Small intestine (tissue), 7 donors: ENCODE measurements at regions not wholly inside any gene's neighbourhood (a gene's known extent, or its start where the extent isn't known, plus 50 kb on each side); places are given as distances from the start of the nearest gene placed in this dataset.
A peak's percentile ranks its signal among the peaks of the same experiment; 100 is the strongest.

Source experiments
- DNase-seq, 2 donors: peaks; one replicate each; pipeline versions ENCODE4 v3.0.0 to v3.0.0-alpha.2; 2013
- FAIRE-seq: peaks from 2 replicates; lab custom pipeline; 2012; peaks lifted over from hg19 to GRCh38; lab: Jason Lieb, UNC
- H3K27ac ChIP-seq, 3 donors: one replicate each; pipeline ENCODE4 v1.5.1; 2013; ENCODE audit warnings: low read length in 2 of 3, mild to moderate bottlenecking in 2 of 3, control low read depth in 1 of 3, inconsistent platforms in 1 of 3, low read depth in 1 of 3, moderate library complexity in 1 of 3
- H3K27me3 ChIP-seq, 3 donors: one replicate each; pipeline ENCODE4 v1.6.1; 2013; ENCODE audit warnings: low read length in 3 of 3, inconsistent platforms in 1 of 3; ENCODE audit not compliant: control insufficient read depth in 3 of 3, insufficient read depth in 3 of 3
- H3K36me3 ChIP-seq, 3 donors: one replicate each; pipeline ENCODE4 v1.6.1; 2013; ENCODE audit warnings: low read length in 3 of 3, inconsistent platforms in 1 of 3, low read depth in 1 of 3, mild to moderate bottlenecking in 1 of 3, moderate library complexity in 1 of 3; ENCODE audit not compliant: control insufficient read depth in 3 of 3, insufficient read depth in 2 of 3
- H3K4me1 ChIP-seq, 3 donors: one replicate each; pipeline ENCODE4 v1.6.1; 2013; ENCODE audit warnings: low read length in 2 of 3, inconsistent platforms in 1 of 3, low read depth in 1 of 3, mild to moderate bottlenecking in 1 of 3, moderate library complexity in 1 of 3; ENCODE audit not compliant: control insufficient read depth in 3 of 3, insufficient read depth in 2 of 3
- H3K4me3 ChIP-seq, 3 donors: one replicate each; pipeline ENCODE4 v1.5.1; 2013; ENCODE audit warnings: low read length in 3 of 3, control low read depth in 1 of 3, inconsistent platforms in 1 of 3, low read depth in 1 of 3, mild to moderate bottlenecking in 1 of 3, moderate library complexity in 1 of 3
- H3K9me3 ChIP-seq, 2 donors: one replicate each; pipeline ENCODE4 v1.6.1; 2013; ENCODE audit warnings: low read depth in 1 of 2, low read length in 1 of 2; ENCODE audit not compliant: control insufficient read depth in 2 of 2, insufficient read depth in 1 of 2
- WGBS, 3 donors: extraction: QIAGEN DNeasy Blood & Tissue Kit; methylation state at CpG; one replicate each; pipeline ENCODE4 v1.1.7; 2013; 5-methylcytosine and 5-hydroxymethylcytosine counted together
- donor health status: healthy with polysubstance abuse.
- donor health status: control.
- donor health status: control.
- donor health status: Bipolar disorder and iron deficiency.
- donor health status: healthy.

- Histone ChIP-seq H3K9me3 (no peaks in the 10 kb centered on the region), H3K27me3 (no peaks in the 10 kb centered on the region), H3K4me1 (no peaks in the 10 kb centered on the region), H3K4me3 (no peak overlapping the region), H3K36me3 (peaks cover 0 to 6% (median 0%) of the 10 kb centered on the region in 3 donors), H3K27ac (no peak overlapping the region)
- FAIRE-seq (no peak), DNase-seq (no peak)
- 79 to 90% (median 81%) methylated on average over 5 of the region's 5 CpGs for WGBS, 3 donors
Observed at GRCh38 chr1:239826211-239826610, 265.5 kb upstream of the FMN2 start.

GRCh38 chr1:239826736-239827135, 264.9 kb upstream of the FMN2 start:
- FAIRE-seq (no peak), DNase-seq (no peak)
- no peak overlapping the region for H3K27ac ChIP-seq
- no peaks in the 10 kb centered on the region for H3K4me1 ChIP-seq
- 90 to 100% (median 95%) methylated on average over 1 of the region's 1 CpG for WGBS, 3 donors
- H3K9me3 ChIP-seq: no peaks in the 10 kb centered on the region
- peaks cover 0 to 6% (median 0%) of the 10 kb centered on the region in 3 donors for H3K36me3 ChIP-seq
- H3K4me3 ChIP-seq: no peak overlapping the region
- H3K27me3 ChIP-seq: no peaks in the 10 kb centered on the region

- no peaks in the 10 kb centered on the region for H3K27me3 ChIP-seq
- H3K27ac ChIP-seq: no peak overlapping the region
- H3K4me1 ChIP-seq: no peaks in the 10 kb centered on the region
- 82 to 100% (median 91%) methylated on average over 1 of the region's 1 CpG for WGBS, 3 donors
- H3K4me3 ChIP-seq: no peak overlapping the region
- peaks cover 0 to 6% (median 0%) of the 10 kb centered on the region in 3 donors for H3K36me3 ChIP-seq
- no peak for DNase-seq
- FAIRE-seq: no peak
- H3K9me3 ChIP-seq: no peaks in the 10 kb centered on the region
Observed at GRCh38 chr1:239829535-239829934, 262.1 kb upstream of the FMN2 start.

GRCh38 chr1:239831577-239832355, 259.9 kb upstream of the FMN2 start:
- H3K9me3 ChIP-seq: no peaks in the 10 kb centered on the region
- H3K36me3 ChIP-seq: peaks cover 0 to 6% (median 0%) of the 10 kb centered on the region in 3 donors
- H3K27me3 ChIP-seq: no peaks in the 10 kb centered on the region
- H3K4me3 ChIP-seq: no peak overlapping the region
- FAIRE-seq (no peak), DNase-seq (no peak)
- no peak overlapping the region for H3K27ac ChIP-seq
- H3K4me1 ChIP-seq: no peaks in the 10 kb centered on the region
- WGBS, 3 donors: 51 to 87% (median 64%) methylated on average over 5 of the region's 5 CpGs

GRCh38 chr1:239833723-239834122, 258.0 kb upstream of the FMN2 start:
- peak in 1 of 2 donors; percentile 25 for DNase-seq
- H3K4me3 ChIP-seq: no peak overlapping the region
- FAIRE-seq: no peak
- no peaks in the 10 kb centered on the region for H3K4me1 ChIP-seq
- no peaks in the 10 kb centered on the region for H3K9me3 ChIP-seq
- no peaks in the 10 kb centered on the region for H3K27me3 ChIP-seq
- H3K36me3 ChIP-seq: peaks cover 0 to 4% (median 0%) of the 10 kb centered on the region in 3 donors
- H3K27ac ChIP-seq: no peak overlapping the region
- 4 to 23% (median 11%) methylated on average over 2 of the region's 2 CpGs for WGBS, 3 donors

GRCh38 chr1:239835946-239836440, 255.7 kb upstream of the FMN2 start:
- H3K4me1 ChIP-seq: no peaks in the 10 kb centered on the region
- H3K27me3 ChIP-seq: no peaks in the 10 kb centered on the region
- H3K27ac ChIP-seq: no peak overlapping the region
- no peaks in the 10 kb centered on the region for H3K9me3 ChIP-seq
- WGBS, 3 donors: 75 to 91% (median 91%) methylated on average over 7 of the region's 7 CpGs
- H3K36me3 ChIP-seq: peaks cover 0 to 3% (median 0%) of the 10 kb centered on the region in 3 donors
- DNase-seq: no peak
- H3K4me3 ChIP-seq: no peak overlapping the region
- no peak for FAIRE-seq

- no peaks in the 10 kb centered on the region for H3K9me3 ChIP-seq
- FAIRE-seq: no peak
Observed at GRCh38 chr1:239840336-239840735, 251.3 kb upstream of the FMN2 start.

GRCh38 chr1:239840790-239841189, 250.9 kb upstream of the FMN2 start:
- H3K27ac ChIP-seq: no peak overlapping the region
- DNase-seq (no peak), FAIRE-seq (no peak)
- H3K4me3 ChIP-seq: no peak overlapping the region
- WGBS, 3 donors: 78 to 90% (median 82%) methylated on average over 3 of the region's 3 CpGs
- no peaks in the 10 kb centered on the region for H3K27me3 ChIP-seq
- no peaks in the 10 kb centered on the region for H3K4me1 ChIP-seq
- H3K36me3 ChIP-seq: no peaks in the 10 kb centered on the region
- H3K9me3 ChIP-seq: no peaks in the 10 kb centered on the region

More at GRCh38 chr1:239840336-239840735, 251.3 kb upstream of the FMN2 start:
- DNase-seq: no peak
- WGBS, 3 donors: 89 to 97% (median 94%) methylated on average over 1 of the region's 1 CpG
- Histone ChIP-seq H3K27ac (no peak overlapping the region), H3K4me1 (no peaks in the 10 kb centered on the region), H3K36me3 (no peaks in the 10 kb centered on the region), H3K27me3 (no peaks in the 10 kb centered on the region), H3K4me3 (no peak overlapping the region)
